ENCODE measurements at regions not wholly inside any gene's neighbourhood (a gene's known extent, or its start where the extent isn't known, plus 50 kb on each side); places are given as distances from the start of the nearest gene placed in this dataset.

DNA sequence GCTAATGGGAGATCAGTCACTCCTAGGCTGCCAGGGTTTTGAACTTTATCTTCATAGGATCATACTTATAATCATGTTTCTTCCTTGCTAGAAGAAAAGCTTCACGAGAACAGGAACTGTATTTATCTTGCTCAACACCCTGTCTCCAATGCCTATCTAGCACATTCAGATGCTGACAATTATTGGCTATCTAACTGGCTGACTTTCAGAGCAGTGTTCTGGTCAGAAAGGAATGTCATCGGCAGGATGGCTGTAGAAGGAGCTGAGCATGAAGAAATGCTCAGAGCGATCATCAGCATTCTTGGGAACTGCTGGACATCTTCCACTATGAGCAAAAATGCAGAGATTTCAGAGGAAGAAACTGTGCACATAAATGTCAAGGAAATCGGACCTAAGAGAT, 628.0 kb upstream of the NRSN1 start:
- 41 to 42% methylated on average over 4 of the region's 4 CpGs for WGBS, 2 donors
- Histone ChIP-seq H3K27ac (no peak overlapping the region), H3K36me3 (replicated peaks in 1 of 2; ENCODE audit: insufficient read depth in 1 of 2, low read depth in 2 of 2) (no peaks in the 10 kb centered on the region), H3K4me3 (no peak overlapping the region), H3K9me3 (no peaks in the 10 kb centered on the region), H3K4me1 (no peaks in the 10 kb centered on the region), H3K27me3 (peaks cover 0 to 5% of the 10 kb centered on the region in 2 donors)
- no peak for TF ChIP-seq POLR2A (IDR thresholded peaks at IDR 0.05)
- TF ChIP-seq, protein P1, sequence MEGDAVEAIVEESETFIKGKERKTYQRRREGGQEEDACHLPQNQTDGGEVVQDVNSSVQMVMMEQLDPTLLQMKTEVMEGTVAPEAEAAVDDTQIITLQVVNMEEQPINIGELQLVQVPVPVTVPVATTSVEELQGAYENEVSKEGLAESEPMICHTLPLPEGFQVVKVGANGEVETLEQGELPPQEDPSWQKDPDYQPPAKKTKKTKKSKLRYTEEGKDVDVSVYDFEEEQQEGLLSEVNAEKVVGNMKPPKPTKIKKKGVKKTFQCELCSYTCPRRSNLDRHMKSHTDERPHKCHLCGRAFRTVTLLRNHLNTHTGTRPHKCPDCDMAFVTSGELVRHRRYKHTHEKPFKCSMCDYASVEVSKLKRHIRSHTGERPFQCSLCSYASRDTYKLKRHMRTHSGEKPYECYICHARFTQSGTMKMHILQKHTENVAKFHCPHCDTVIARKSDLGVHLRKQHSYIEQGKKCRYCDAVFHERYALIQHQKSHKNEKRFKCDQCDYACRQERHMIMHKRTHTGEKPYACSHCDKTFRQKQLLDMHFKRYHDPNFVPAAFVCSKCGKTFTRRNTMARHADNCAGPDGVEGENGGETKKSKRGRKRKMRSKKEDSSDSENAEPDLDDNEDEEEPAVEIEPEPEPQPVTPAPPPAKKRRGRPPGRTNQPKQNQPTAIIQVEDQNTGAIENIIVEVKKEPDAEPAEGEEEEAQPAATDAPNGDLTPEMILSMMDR (IDR thresholded peaks at IDR 0.05) = no peak
- DNase-seq (no peak), ATAC-seq (no peak)
- intact Hi-C loops (cut with DNase I) = no loop called here

DNA sequence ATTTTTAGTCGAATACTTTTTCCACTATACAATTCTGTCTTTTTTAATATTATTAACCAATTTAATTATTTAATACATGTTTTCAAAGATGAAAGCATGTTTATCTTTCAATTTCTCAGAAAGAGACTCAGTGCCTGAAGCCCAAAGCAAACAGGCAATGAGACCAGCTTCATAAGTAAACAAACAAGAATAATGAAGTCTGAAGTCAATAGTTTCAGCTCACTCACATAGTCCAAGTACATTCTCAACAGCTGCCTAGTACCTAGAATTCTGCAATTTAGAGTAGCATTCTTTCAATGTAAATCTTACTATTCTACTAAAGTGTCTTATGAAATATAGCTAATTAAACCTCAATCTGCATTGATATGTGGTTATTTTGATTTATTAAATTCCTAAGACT, 626.5 kb upstream of the NRSN1 start:
- Histone ChIP-seq H3K9me3 (no peaks in the 10 kb centered on the region), H3K4me3 (no peak overlapping the region), H3K27ac (no peak overlapping the region), H3K36me3 (replicated peaks in 1 of 2; ENCODE audit: insufficient read depth in 1 of 2, low read depth in 2 of 2) (no peaks in the 10 kb centered on the region), H3K4me1 (no peaks in the 10 kb centered on the region), H3K27me3 (no peaks in the 10 kb centered on the region)
- ATAC-seq (no peak), DNase-seq (no peak)
- 37 to 51% methylated on average over 1 of the region's 1 CpG for WGBS, 2 donors
- intact Hi-C loops (cut with DNase I) = no loop called here
- TF ChIP-seq, protein P1 (IDR thresholded peaks at IDR 0.05) = no peak
- no peak for TF ChIP-seq POLR2A (IDR thresholded peaks at IDR 0.05)

DNA sequence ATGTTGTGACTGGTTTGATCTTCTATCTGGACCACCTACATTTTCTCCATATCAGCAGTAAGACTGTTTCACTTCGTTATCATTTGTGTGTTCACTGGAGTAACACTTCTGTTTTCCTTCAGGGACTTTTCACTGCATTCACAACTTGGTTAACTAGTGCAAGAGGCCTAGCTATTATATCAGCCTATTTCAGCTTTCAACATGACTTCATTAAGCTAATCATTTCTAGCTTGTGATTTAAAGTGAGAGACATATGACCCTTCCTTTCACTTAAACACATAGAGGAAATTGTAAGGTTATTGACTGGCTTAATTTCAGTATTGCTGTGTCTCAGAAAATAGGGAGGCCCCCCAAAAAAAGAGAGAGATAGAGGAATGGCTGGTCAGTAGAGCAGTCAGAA, 622.8 kb upstream of the NRSN1 start:
- no peaks in the 10 kb centered on the region for H3K27me3 ChIP-seq
- no peaks in the 10 kb centered on the region for H3K36me3 ChIP-seq (replicated peaks in 1 of 2; ENCODE audit: insufficient read depth in 1 of 2, low read depth in 2 of 2)
- 28 to 33% methylated on average over 1 of the region's 1 CpG for WGBS, 2 donors
- intact Hi-C loops (cut with DNase I) = no loop called here
- H3K4me1 ChIP-seq = no peaks in the 10 kb centered on the region
- H3K9me3 ChIP-seq = no peaks in the 10 kb centered on the region
- no peak overlapping the region for H3K27ac ChIP-seq
- no peak for TF ChIP-seq POLR2A (IDR thresholded peaks at IDR 0.05)
- TF ChIP-seq, protein P1 (IDR thresholded peaks at IDR 0.05) = no peak
- H3K4me3 ChIP-seq = no peak overlapping the region
- no peak for DNase-seq
- ATAC-seq = no peak

DNA sequence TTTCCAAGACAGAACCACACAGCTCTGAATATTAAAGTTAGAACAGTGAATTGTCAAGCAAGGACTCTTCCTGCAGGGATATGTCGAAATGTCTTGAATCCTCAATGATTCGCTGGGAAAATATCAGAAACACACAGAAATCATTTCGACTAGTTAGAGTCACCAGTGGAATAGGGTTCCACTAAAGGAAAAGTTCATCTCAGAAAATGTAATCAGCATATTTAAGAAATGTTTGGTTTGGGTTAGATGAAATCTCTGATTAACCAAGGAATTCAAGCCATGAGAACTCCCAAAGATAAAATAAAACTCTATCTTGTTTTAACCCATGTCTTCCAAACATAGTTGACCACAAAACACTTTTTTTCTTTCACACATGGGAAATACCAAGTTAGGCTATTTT, 621.0 kb upstream of the NRSN1 start:
- Histone ChIP-seq H3K4me1 (no peaks in the 10 kb centered on the region), H3K27ac (no peak overlapping the region), H3K9me3 (no peaks in the 10 kb centered on the region), H3K27me3 (no peaks in the 10 kb centered on the region), H3K4me3 (no peak overlapping the region), H3K36me3 (replicated peaks in 1 of 2; ENCODE audit: insufficient read depth in 1 of 2, low read depth in 2 of 2) (no peaks in the 10 kb centered on the region)
- no peak for ATAC-seq
- WGBS, 2 donors = 74 to 89% methylated on average over 3 of the region's 3 CpGs
- DNase-seq = no peak
- TF ChIP-seq POLR2A (IDR thresholded peaks at IDR 0.05) = no peak
- TF ChIP-seq, protein P1 (IDR thresholded peaks at IDR 0.05) = no peak
- intact Hi-C loops (cut with DNase I) = no loop called here

DNA sequence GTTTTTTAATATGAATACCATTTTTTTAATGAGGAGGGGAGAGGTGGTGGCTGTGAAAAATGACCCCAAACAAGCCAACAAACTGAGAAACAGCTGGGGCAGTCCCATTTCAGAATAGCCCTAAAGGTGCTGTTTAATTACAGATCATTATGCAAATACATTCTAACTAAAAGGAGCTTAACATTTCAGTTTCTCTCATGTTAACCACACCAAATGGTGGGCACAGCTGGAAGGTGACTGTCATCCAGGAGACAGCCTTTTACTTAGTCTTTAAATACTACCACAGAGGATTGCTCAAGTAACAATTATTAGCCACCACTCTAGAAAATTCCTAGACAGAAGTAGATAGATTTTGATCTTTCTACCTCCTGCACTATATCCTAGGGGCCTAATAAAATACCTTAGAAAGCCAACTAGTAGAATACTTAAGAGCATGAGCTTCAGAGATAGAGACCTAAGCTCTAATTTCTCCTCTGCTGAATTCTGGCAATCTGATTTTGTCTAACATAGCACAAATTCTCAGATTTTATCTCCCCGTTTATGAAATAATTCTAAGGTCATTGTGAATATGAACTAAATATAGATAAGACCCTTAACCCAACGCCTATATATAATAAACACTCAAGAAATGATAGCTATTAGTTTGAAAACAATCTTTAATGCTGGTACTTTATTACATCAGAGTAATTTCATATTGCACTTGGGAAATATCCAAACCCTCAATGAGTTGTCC, 615.1 kb upstream of the NRSN1 start:
- no peaks in the 10 kb centered on the region for H3K27me3 ChIP-seq
- no peak overlapping the region for H3K27ac ChIP-seq
- H3K4me1 ChIP-seq = no peaks in the 10 kb centered on the region
- no peak for ATAC-seq
- no peaks in the 10 kb centered on the region for H3K36me3 ChIP-seq (replicated peaks in 1 of 2; ENCODE audit: insufficient read depth in 1 of 2, low read depth in 2 of 2)
- 39 to 59% methylated on average over 2 of the region's 2 CpGs for WGBS, 2 donors
- no peak overlapping the region for H3K4me3 ChIP-seq
- TF ChIP-seq, protein P1 (IDR thresholded peaks at IDR 0.05) = no peak
- TF ChIP-seq POLR2A (IDR thresholded peaks at IDR 0.05) = no peak
- intact Hi-C loops (cut with DNase I) = no loop called here
- DNase-seq = no peak
- H3K9me3 ChIP-seq = no peaks in the 10 kb centered on the region
